Vagina (tissue), 2 donors: ENCODE measurements at regions not wholly inside any gene's neighbourhood (a gene's known extent, or its start where the extent isn't known, plus 50 kb on each side); places are given as distances from the start of the nearest gene placed in this dataset.

Source experiments
- CTCF ChIP-seq, 3 experiments: fragments of 450-650 bp in 2 of 3; fragments of 200-600 bp in 1 of 3; sonication (generic) in 1 of 3; IDR thresholded peaks; one replicate each; pipeline ENCODE4 v1.5.1; 2017 to 2019; ENCODE audit warnings: antibody characterized with exemption in 3 of 3, mild to moderate bottlenecking in 2 of 3, moderate library complexity in 2 of 3
- POLR2A ChIP-seq, 2 donors: fragments of 450-650 bp; IDR thresholded peaks; one replicate each; pipeline ENCODE4 v1.6.1; 2017; ENCODE audit warnings: antibody characterized with exemption in 2 of 2, mild to moderate bottlenecking in 2 of 2, moderate library complexity in 2 of 2
- POLR2AphosphoS5 ChIP-seq, 2 donors: sonication (generic); formaldehyde crosslinking; IDR thresholded peaks; one replicate each; pipeline ENCODE4 v1.9.0; 2017; ENCODE audit warnings: antibody characterized with exemption in 2 of 2, mild to moderate bottlenecking in 2 of 2, low read depth in 1 of 2; ENCODE audit not compliant: insufficient read depth in 1 of 2

GRCh38 chr11:96578379-96578778 lies 188.6 kb downstream of the JRKL start:
- no peak for TF ChIP-seq POLR2AphosphoS5 (IDR thresholded peaks at IDR 0.05; ENCODE audit: insufficient read depth in 1 of 2, low read depth in 1 of 2)
- TF ChIP-seq CTCF (IDR thresholded peaks at IDR 0.05), result no peak
- TF ChIP-seq POLR2A (IDR thresholded peaks at IDR 0.05), result no peak
